ENCODE measurements at regions not wholly inside any gene's neighbourhood (a gene's known extent, or its start where the extent isn't known, plus 50 kb on each side); places are given as distances from the start of the nearest gene placed in this dataset.

- Histone ChIP-seq H2BK120ac (ENCODE audit: insufficient read depth, low read length, poor library complexity) (no peak overlapping the region), H3K79me1 (ENCODE audit: low read length) (no peaks in the 10 kb centered on the region), H3K36me3 (ENCODE audit: control insufficient read depth in 1 of 2, insufficient read depth in 2 of 2, low read length in 2 of 2) (peaks cover 0 to 2% of the 10 kb centered on the region in 2 experiments), H4K8ac (ENCODE audit: low read depth, low read length) (no peak overlapping the region), H3K27ac (ENCODE audit: low read depth, low read length) (no peak overlapping the region), H2AK5ac (ENCODE audit: low read length) (no peak overlapping the region), H3K4me1 (ENCODE audit: control insufficient read depth in 1 of 2, insufficient read depth in 2 of 2, low read length in 2 of 2) (peaks cover 0 to 6% of the 10 kb centered on the region in 2 experiments), H3K9ac (ENCODE audit: low read length) (no peak overlapping the region), H2BK5ac (ENCODE audit: low read depth, low read length, poor library complexity) (no peak overlapping the region), H3K79me2 (ENCODE audit: control insufficient read depth, insufficient read depth, low read length, poor library complexity) (peaks cover 6% of the 10 kb centered on the region), H2AFZ (ENCODE audit: insufficient read depth, low read length, poor library complexity) (no peak overlapping the region), H3K27me3 (ENCODE audit: insufficient read depth, low read length) (no peaks in the 10 kb centered on the region), H4K12ac (ENCODE audit: low read depth, low read length) (no peak overlapping the region), H3K4me2 (ENCODE audit: low read length) (no peak overlapping the region), H3K18ac (ENCODE audit: low read length) (no peak overlapping the region), H3K4me3 (ENCODE audit: low read depth, low read length) (no peak overlapping the region), H3K9me3 (ENCODE audit: insufficient read depth, low read depth, low read length) (no peaks in the 10 kb centered on the region), H3K14ac (ENCODE audit: low read length) (no peak overlapping the region), H3K4ac (ENCODE audit: low read depth, low read length) (no peak overlapping the region), H4K91ac (ENCODE audit: low read depth, low read length) (no peak overlapping the region), H3K23ac (ENCODE audit: low read length) (no peak overlapping the region), H2BK12ac (ENCODE audit: low read length) (no peak overlapping the region)
- no peak for DNase-seq
- WGBS (ENCODE audit: extremely low coverage, insufficient coverage, insufficient read length) = no CpG with 5 or more reads among the region's 6 CpGs
Measured at GRCh38 chr9:532707-533106, 308.8 kb upstream of the DMRT1 start.

GRCh38 chr9:534886-535285, 306.6 kb upstream of the DMRT1 start:
- Histone ChIP-seq H2BK120ac (ENCODE audit: insufficient read depth, low read length, poor library complexity) (no peak overlapping the region), H3K14ac (ENCODE audit: low read length) (no peak overlapping the region), H2AK5ac (ENCODE audit: low read length) (no peak overlapping the region), H4K8ac (ENCODE audit: low read depth, low read length) (no peak overlapping the region), H3K23ac (ENCODE audit: low read length) (no peak overlapping the region), H2BK5ac (ENCODE audit: low read depth, low read length, poor library complexity) (no peak overlapping the region), H3K27me3 (ENCODE audit: insufficient read depth, low read length) (no peaks in the 10 kb centered on the region), H2AFZ (ENCODE audit: insufficient read depth, low read length, poor library complexity) (no peak overlapping the region), H3K18ac (ENCODE audit: low read length) (no peak overlapping the region), H3K27ac (ENCODE audit: low read depth, low read length) (no peak overlapping the region), H3K79me2 (ENCODE audit: control insufficient read depth, insufficient read depth, low read length, poor library complexity) (peaks cover 4% of the 10 kb centered on the region), H4K12ac (ENCODE audit: low read depth, low read length) (no peak overlapping the region), H3K4me1 (ENCODE audit: control insufficient read depth in 1 of 2, insufficient read depth in 2 of 2, low read length in 2 of 2) (peaks cover 0 to 6% of the 10 kb centered on the region in 2 experiments), H3K9me3 (ENCODE audit: insufficient read depth, low read depth, low read length) (no peaks in the 10 kb centered on the region), H3K4ac (ENCODE audit: low read depth, low read length) (no peak overlapping the region), H3K9ac (ENCODE audit: low read length) (no peak overlapping the region), H3K36me3 (ENCODE audit: control insufficient read depth in 1 of 2, insufficient read depth in 2 of 2, low read length in 2 of 2) (peaks cover 0 to 5% of the 10 kb centered on the region in 2 experiments), H3K4me2 (ENCODE audit: low read length) (no peak overlapping the region), H3K79me1 (ENCODE audit: low read length) (no peaks in the 10 kb centered on the region), H4K91ac (ENCODE audit: low read depth, low read length) (no peak overlapping the region), H3K4me3 (ENCODE audit: low read depth, low read length) (no peak overlapping the region), H2BK12ac (ENCODE audit: low read length) (no peak overlapping the region)
- DNase-seq = no peak
- WGBS (ENCODE audit: extremely low coverage, insufficient coverage, insufficient read length) = no CpG with 5 or more reads among the region's 4 CpGs

- no CpG with 5 or more reads among the region's 4 CpGs for WGBS (ENCODE audit: extremely low coverage, insufficient coverage, insufficient read length)
- no peak overlapping the region for H2BK5ac ChIP-seq (ENCODE audit: low read depth, low read length, poor library complexity)
- H3K79me1 ChIP-seq (ENCODE audit: low read length) = no peaks in the 10 kb centered on the region
- no peak overlapping the region for H3K4me3 ChIP-seq (ENCODE audit: low read depth, low read length)
- H3K9me3 ChIP-seq (ENCODE audit: insufficient read depth, low read depth, low read length) = no peaks in the 10 kb centered on the region
- H4K12ac ChIP-seq (ENCODE audit: low read depth, low read length) = no peak overlapping the region
- no peak overlapping the region for H4K8ac ChIP-seq (ENCODE audit: low read depth, low read length)
- H3K4ac ChIP-seq (ENCODE audit: low read depth, low read length) = no peak overlapping the region
- H3K23ac ChIP-seq (ENCODE audit: low read length) = no peak overlapping the region
- peaks cover 0 to 6% of the 10 kb centered on the region in 2 experiments for H3K4me1 ChIP-seq (ENCODE audit: control insufficient read depth in 1 of 2, insufficient read depth in 2 of 2, low read length in 2 of 2)
- H3K4me2 ChIP-seq (ENCODE audit: low read length) = no peak overlapping the region
- H3K18ac ChIP-seq (ENCODE audit: low read length) = no peak overlapping the region
- H4K91ac ChIP-seq (ENCODE audit: low read depth, low read length) = no peak overlapping the region
- no peak for DNase-seq
- H3K36me3 ChIP-seq (ENCODE audit: control insufficient read depth in 1 of 2, insufficient read depth in 2 of 2, low read length in 2 of 2) = peaks cover 0 to 5% of the 10 kb centered on the region in 2 experiments
- H3K27ac ChIP-seq (ENCODE audit: low read depth, low read length) = no peak overlapping the region
- H2BK120ac ChIP-seq (ENCODE audit: insufficient read depth, low read length, poor library complexity) = no peak overlapping the region
- H2AFZ ChIP-seq (ENCODE audit: insufficient read depth, low read length, poor library complexity) = no peak overlapping the region
- H3K9ac ChIP-seq (ENCODE audit: low read length) = no peak overlapping the region
- H3K79me2 ChIP-seq (ENCODE audit: control insufficient read depth, insufficient read depth, low read length, poor library complexity) = peaks cover 4% of the 10 kb centered on the region
- no peak overlapping the region for H3K14ac ChIP-seq (ENCODE audit: low read length)
- no peak overlapping the region for H2AK5ac ChIP-seq (ENCODE audit: low read length)
- H3K27me3 ChIP-seq (ENCODE audit: insufficient read depth, low read length) = no peaks in the 10 kb centered on the region
- no peak overlapping the region for H2BK12ac ChIP-seq (ENCODE audit: low read length)
Measured at GRCh38 chr9:535356-535755, 306.1 kb upstream of the DMRT1 start.

- no peak overlapping the region for H3K18ac ChIP-seq (ENCODE audit: low read length)
- H2BK5ac ChIP-seq (ENCODE audit: low read depth, low read length, poor library complexity) = no peak overlapping the region
- no peak overlapping the region for H2BK120ac ChIP-seq (ENCODE audit: insufficient read depth, low read length, poor library complexity)
- H3K27ac ChIP-seq (ENCODE audit: low read depth, low read length) = no peak overlapping the region
- H2AFZ ChIP-seq (ENCODE audit: insufficient read depth, low read length, poor library complexity) = no peak overlapping the region
- no peak overlapping the region for H3K9ac ChIP-seq (ENCODE audit: low read length)
- H3K4me3 ChIP-seq (ENCODE audit: low read depth, low read length) = no peak overlapping the region
- no peak overlapping the region for H4K91ac ChIP-seq (ENCODE audit: low read depth, low read length)
- peaks cover 0 to 3% of the 10 kb centered on the region in 2 experiments for H3K36me3 ChIP-seq (ENCODE audit: control insufficient read depth in 1 of 2, insufficient read depth in 2 of 2, low read length in 2 of 2)
- no peaks in the 10 kb centered on the region for H3K79me1 ChIP-seq (ENCODE audit: low read length)
- no peak overlapping the region for H3K14ac ChIP-seq (ENCODE audit: low read length)
- no peak overlapping the region for H4K12ac ChIP-seq (ENCODE audit: low read depth, low read length)
- H3K9me3 ChIP-seq (ENCODE audit: insufficient read depth, low read depth, low read length) = no peaks in the 10 kb centered on the region
- no peak overlapping the region for H3K4me2 ChIP-seq (ENCODE audit: low read length)
- WGBS (ENCODE audit: extremely low coverage, insufficient coverage, insufficient read length) = no CpG with 5 or more reads among the region's 11 CpGs
- H2BK12ac ChIP-seq (ENCODE audit: low read length) = no peak overlapping the region
- H3K4me1 ChIP-seq (ENCODE audit: control insufficient read depth in 1 of 2, insufficient read depth in 2 of 2, low read length in 2 of 2) = peaks cover 0 to 3% of the 10 kb centered on the region in 2 experiments
- H3K23ac ChIP-seq (ENCODE audit: low read length) = no peak overlapping the region
- no peak for DNase-seq
- H3K79me2 ChIP-seq (ENCODE audit: control insufficient read depth, insufficient read depth, low read length, poor library complexity) = peaks cover 2% of the 10 kb centered on the region
- H2AK5ac ChIP-seq (ENCODE audit: low read length) = no peak overlapping the region
- H4K8ac ChIP-seq (ENCODE audit: low read depth, low read length) = no peak overlapping the region
- no peaks in the 10 kb centered on the region for H3K27me3 ChIP-seq (ENCODE audit: insufficient read depth, low read length)
- no peak overlapping the region for H3K4ac ChIP-seq (ENCODE audit: low read depth, low read length)
Measured at GRCh38 chr9:536597-537511, 304.6 kb upstream of the DMRT1 start.

Data from trophoblast cell (in vitro differentiated cells and primary cell).